Pancreas (tissue), 10 donors: ENCODE measurements at regions not wholly inside any gene's neighbourhood (a gene's known extent, or its start where the extent isn't known, plus 50 kb on each side); places are given as distances from the start of the nearest gene placed in this dataset.

ENCODE experiments used
- ATAC-seq, 4 donors: fragments of 200-7000 bp; cut with Tn5 transposase; one replicate each; pipeline versions ENCODE4 v1.8.0 to v1.9.1; 2020; ENCODE audit warnings: mild to moderate bottlenecking in 4 of 4, moderate library complexity in 4 of 4
- DNase-seq, 6 donors: peaks; one replicate each; pipeline ENCODE4 v3.0.0-alpha.2; 2020
- FAIRE-seq: peaks from 2 replicates; lab custom pipeline; 2012; peaks lifted over from hg19 to GRCh38; lab: Jason Lieb, UNC
- H3K27ac ChIP-seq, 4 donors: fragments of 200-600 bp; sonication (generic); 1 replicate in 3 of 4; 2 replicates in 1 of 4; pipeline versions ENCODE4 v1.5.0 to v1.8.0; 2020
- H3K27me3 ChIP-seq, 4 donors: fragments of 200-600 bp; one replicate each; pipeline ENCODE4 v1.8.0; 2021
- H3K36me3 ChIP-seq, 3 donors: fragments of 200-600 bp; sonication (generic) in 1 of 3; one replicate each; pipeline versions ENCODE4 v1.5.0 to v1.8.0; 2020 to 2021
- H3K4me1 ChIP-seq, 3 donors: fragments of 200-600 bp; one replicate each; pipeline ENCODE4 v1.8.0; 2021
- H3K4me3 ChIP-seq, 4 donors: fragments of 200-600 bp; sonication (generic) in 2 of 4; one replicate each; pipeline versions ENCODE4 v1.5.0 to v1.8.0; 2020 to 2021
- H3K9me3 ChIP-seq, 4 donors: fragments of 200-600 bp; one replicate each; pipeline ENCODE4 v1.8.0; 2021
- WGBS, 2 donors: extraction: QIAGEN DNeasy Blood & Tissue Kit; methylation state at CpG; one replicate each; pipeline ENCODE4 v1.1.7; 2013; 5-methylcytosine and 5-hydroxymethylcytosine counted together
- intact Hi-C, 3 donors: fragments of 100-400 bp; cut with DNase I; formaldehyde crosslinking; loops; one replicate each; pipeline versions ENCODE4 v1.11.1 to v1.14.2; 2022
- TF ChIP-seq, protein P1 (sequence below), 4 donors: fragments of 200-600 bp; sonication (generic) in 3 of 4; IDR thresholded peaks; one replicate each; pipeline versions ENCODE4 v1.5.0 to v1.8.0; 2021; ENCODE audit warnings: antibody characterized with exemption in 4 of 4
- donor health status: healthy with polysubstance abuse.
- donor health status: DM: no; HTN: no; CAD: no; lungs with moderate emphysema.
- donor health status: DM: no; HTN: no; CAD: no.
- donor health status: control.
- donor health status: control.
- donor health status: Bipolar disorder and iron deficiency.
- donor health status: DM: yes; HTN: yes; CAD: no.
- donor health status: DM: no; HTN: no; CAD: no.
- donor health status: DM: no; HTN: no; CAD: no.
- donor health status: DM: yes; HTN: yes; CAD: no.

DNA sequence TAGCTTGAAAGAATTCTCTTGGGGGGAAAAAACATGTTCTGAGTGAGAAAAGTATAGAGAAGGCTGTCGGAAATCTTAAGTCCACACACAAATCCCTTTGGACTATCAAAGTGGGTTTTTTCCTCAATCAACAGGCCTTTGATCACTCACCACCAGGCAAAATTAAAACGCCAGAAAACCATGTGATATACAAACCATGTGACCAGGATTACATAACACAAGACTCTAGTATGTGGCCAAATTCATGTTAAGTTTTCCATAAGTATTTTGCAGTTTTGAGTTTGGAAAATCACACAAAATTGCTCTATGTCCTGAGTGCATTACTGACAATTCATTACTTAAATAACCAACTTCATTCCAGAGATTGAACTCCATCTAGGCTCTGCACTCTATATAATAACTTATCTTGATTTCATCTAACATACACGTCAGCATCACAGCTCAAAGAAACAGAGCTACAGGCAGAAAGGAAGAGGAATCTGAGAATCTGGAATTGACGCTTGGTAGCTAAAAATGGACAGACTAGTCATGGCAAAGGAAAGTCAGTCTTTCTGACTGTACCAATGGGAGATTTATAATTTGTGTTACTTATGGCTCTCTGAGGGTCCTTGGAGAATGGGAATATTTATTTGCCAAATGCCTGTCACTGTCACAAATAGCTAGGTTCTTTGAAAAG lies 383.5 kb downstream of the SFMBT2 start:
- 54 to 66% methylated on average over 4 of the region's 4 CpGs for WGBS, 2 donors
- Histone ChIP-seq H3K9me3 (no peaks in the 10 kb centered on the region), H3K27me3 (no peaks in the 10 kb centered on the region), H3K27ac (no peak overlapping the region), H3K4me3 (no peak overlapping the region), H3K36me3 (no peaks in the 10 kb centered on the region), H3K4me1 (no peaks in the 10 kb centered on the region)
- DNase-seq (no peak), FAIRE-seq (no peak), ATAC-seq (no peak)
- intact Hi-C loops, result no loop called here
- TF ChIP-seq, protein P1, sequence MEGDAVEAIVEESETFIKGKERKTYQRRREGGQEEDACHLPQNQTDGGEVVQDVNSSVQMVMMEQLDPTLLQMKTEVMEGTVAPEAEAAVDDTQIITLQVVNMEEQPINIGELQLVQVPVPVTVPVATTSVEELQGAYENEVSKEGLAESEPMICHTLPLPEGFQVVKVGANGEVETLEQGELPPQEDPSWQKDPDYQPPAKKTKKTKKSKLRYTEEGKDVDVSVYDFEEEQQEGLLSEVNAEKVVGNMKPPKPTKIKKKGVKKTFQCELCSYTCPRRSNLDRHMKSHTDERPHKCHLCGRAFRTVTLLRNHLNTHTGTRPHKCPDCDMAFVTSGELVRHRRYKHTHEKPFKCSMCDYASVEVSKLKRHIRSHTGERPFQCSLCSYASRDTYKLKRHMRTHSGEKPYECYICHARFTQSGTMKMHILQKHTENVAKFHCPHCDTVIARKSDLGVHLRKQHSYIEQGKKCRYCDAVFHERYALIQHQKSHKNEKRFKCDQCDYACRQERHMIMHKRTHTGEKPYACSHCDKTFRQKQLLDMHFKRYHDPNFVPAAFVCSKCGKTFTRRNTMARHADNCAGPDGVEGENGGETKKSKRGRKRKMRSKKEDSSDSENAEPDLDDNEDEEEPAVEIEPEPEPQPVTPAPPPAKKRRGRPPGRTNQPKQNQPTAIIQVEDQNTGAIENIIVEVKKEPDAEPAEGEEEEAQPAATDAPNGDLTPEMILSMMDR (IDR thresholded peaks at IDR 0.05), result no peak

DNA sequence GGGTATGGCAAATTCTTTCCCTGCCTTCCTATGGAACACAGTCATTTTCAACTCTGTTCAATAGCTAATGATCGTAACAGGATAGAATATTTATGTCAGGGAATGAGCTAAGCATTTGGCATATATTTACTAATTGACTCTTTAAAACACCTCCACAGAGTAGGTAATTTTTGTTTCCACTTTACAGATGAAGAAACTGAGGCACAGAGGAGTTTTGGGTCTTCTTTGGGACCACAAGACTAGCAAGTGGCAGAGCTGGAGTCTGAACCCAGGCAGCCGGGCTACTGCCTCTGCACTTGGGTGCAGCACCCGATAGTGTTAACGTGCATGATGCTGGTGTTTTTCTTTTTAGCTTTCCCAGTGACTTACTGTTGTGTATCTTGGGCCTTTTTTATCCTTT lies 384.0 kb downstream of the SFMBT2 start:
- intact Hi-C loops, result no loop called here

DNA sequence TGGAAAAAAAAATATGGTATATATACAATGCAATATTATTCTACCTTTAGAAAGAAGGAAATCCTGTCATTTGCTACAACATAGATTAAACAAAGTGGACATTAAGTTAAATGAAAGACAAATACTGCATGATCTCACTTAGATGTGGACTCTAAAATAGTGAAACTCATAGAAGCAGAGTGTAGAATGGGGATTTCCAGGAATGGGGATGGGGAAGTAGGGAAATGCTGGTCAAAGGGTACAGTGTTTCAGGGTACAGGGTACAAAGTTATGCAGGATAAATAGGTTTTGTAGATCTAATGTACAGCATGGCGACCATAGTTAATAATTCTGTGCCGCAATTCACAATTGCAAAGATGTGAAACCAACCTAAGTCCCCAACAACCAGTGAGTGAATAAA lies 385.5 kb downstream of the SFMBT2 start:
- H3K9me3 ChIP-seq, result no peaks in the 10 kb centered on the region
- ATAC-seq, result no peak
- no peaks in the 10 kb centered on the region for H3K4me1 ChIP-seq
- TF ChIP-seq, protein P1 (IDR thresholded peaks at IDR 0.05), result no peak
- DNase-seq, result no peak
- no peaks in the 10 kb centered on the region for H3K36me3 ChIP-seq
- H3K4me3 ChIP-seq, result no peak overlapping the region
- 93 to 96% methylated on average over 2 of the region's 2 CpGs for WGBS, 2 donors
- intact Hi-C loops, result no loop called here
- no peaks in the 10 kb centered on the region for H3K27me3 ChIP-seq
- no peak for FAIRE-seq
- no peak overlapping the region for H3K27ac ChIP-seq

More for the DNA sequence above, 384.0 kb downstream of the SFMBT2 start:
- Histone ChIP-seq H3K4me1 (no peaks in the 10 kb centered on the region), H3K9me3 (no peaks in the 10 kb centered on the region), H3K4me3 (no peak overlapping the region), H3K36me3 (no peaks in the 10 kb centered on the region), H3K27ac (no peak overlapping the region), H3K27me3 (no peaks in the 10 kb centered on the region)
- 83 to 93% methylated on average over 4 of the region's 4 CpGs for WGBS, 2 donors
- FAIRE-seq (no peak), DNase-seq (no peak), ATAC-seq (no peak)
- TF ChIP-seq, protein P1 (IDR thresholded peaks at IDR 0.05), result no peak

DNA sequence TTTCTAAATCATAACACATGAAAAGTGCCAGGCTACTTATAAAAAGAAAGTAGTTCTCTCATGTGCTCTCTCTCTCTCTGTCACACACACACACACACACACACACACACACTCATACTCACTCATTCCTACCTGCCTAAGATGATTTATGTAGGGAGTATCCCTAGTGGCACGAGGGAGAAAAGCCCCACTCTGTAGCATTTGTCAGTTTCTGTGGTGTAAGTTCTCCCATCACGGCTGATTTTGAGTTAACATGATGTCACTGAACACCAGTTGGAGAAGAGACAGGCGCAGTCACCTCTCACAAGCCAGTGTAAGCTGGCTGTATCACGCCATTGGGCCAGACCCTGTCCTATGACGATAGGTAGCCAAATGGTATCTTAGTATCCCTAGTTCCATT lies 395.4 kb downstream of the SFMBT2 start:
- FAIRE-seq, result no peak
- WGBS, 2 donors, result 46 to 55% methylated on average over 5 of the region's 5 CpGs
- no peak for DNase-seq

DNA sequence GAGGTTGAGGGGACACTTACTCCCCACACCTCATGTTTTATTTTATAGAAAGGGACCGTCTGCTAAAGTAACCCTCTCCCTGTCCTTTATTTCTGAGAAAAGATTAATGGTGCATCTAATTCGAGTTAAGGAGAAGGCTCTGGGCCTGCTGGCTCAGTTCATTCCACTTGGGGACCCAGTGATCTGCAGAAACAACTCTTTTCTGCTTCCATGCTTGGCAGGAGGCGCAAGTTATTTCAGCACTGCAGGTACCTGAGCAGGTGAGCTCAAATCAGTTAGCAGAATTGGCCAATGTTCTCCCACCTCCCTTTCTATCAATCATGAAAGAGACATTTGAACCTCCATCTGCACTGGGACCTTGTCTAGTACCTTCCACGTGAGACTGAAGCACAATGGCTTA lies 396.1 kb downstream of the SFMBT2 start:
- Histone ChIP-seq H3K36me3 (no peaks in the 10 kb centered on the region), H3K9me3 (no peaks in the 10 kb centered on the region), H3K4me3 (no peak overlapping the region), H3K4me1 (no peaks in the 10 kb centered on the region), H3K27me3 (no peaks in the 10 kb centered on the region), H3K27ac (no peak overlapping the region)
- TF ChIP-seq, protein P1 (IDR thresholded peaks at IDR 0.05), result no peak
- DNase-seq (no peak), ATAC-seq (no peak), FAIRE-seq (no peak)
- 36 to 44% methylated on average over 4 of the region's 4 CpGs for WGBS, 2 donors
- intact Hi-C loops, result no loop called here

More for the DNA sequence above, 395.4 kb downstream of the SFMBT2 start:
- no peaks in the 10 kb centered on the region for H3K36me3 ChIP-seq
- TF ChIP-seq, protein P1 (IDR thresholded peaks at IDR 0.05), result no peak
- H3K4me3 ChIP-seq, result no peak overlapping the region
- intact Hi-C loops, result no loop called here
- ATAC-seq, result no peak
- H3K27ac ChIP-seq, result no peak overlapping the region
- H3K9me3 ChIP-seq, result no peaks in the 10 kb centered on the region
- no peaks in the 10 kb centered on the region for H3K4me1 ChIP-seq
- no peaks in the 10 kb centered on the region for H3K27me3 ChIP-seq
